ENCODE measurements at regions not wholly inside any gene's neighbourhood (a gene's known extent, or its start where the extent isn't known, plus 50 kb on each side); places are given as distances from the start of the nearest gene placed in this dataset.
"Not testable (repeated sequence)": the region's sequence is repeated elsewhere in the genome, so short reads cannot be mapped to it uniquely, and the experiment has no call there.

- DNase-seq (ENCODE audit: low read depth in 2 of 3, low spot score in 2 of 3): not testable (repeated sequence)
These were observed 118.7 kb downstream of the APIP start for GRCh38 chr11:34797497-34797896.

GRCh38 chr11:34795641-34796040 lies 120.5 kb downstream of the APIP start:
- no peak for DNase-seq (ENCODE audit: low read depth in 2 of 3, low spot score in 2 of 3)

GRCh38 chr11:34794696-34795095 lies 121.5 kb downstream of the APIP start:
- no peak for DNase-seq (ENCODE audit: low read depth in 2 of 3, low spot score in 2 of 3)

- DNase-seq (ENCODE audit: low read depth in 2 of 3, low spot score in 2 of 3): no peak
These were observed 122.5 kb downstream of the APIP start for GRCh38 chr11:34793666-34794065.

- no peak for DNase-seq (ENCODE audit: low read depth in 2 of 3, low spot score in 2 of 3)
These were observed 123.3 kb downstream of the APIP start for GRCh38 chr11:34792814-34793258.

- DNase-seq (ENCODE audit: low read depth in 2 of 3, low spot score in 2 of 3): peak in 2 of 3 donors; percentile 20 to 84
These were observed 124.2 kb downstream of the APIP start for GRCh38 chr11:34791780-34792542.

GRCh38 chr11:34790620-34791019 lies 125.6 kb downstream of the APIP start:
- DNase-seq (ENCODE audit: low read depth in 2 of 3, low spot score in 2 of 3): peak in 1 of 3 donors; percentile 14

GRCh38 chr11:34789196-34789834 lies 126.9 kb downstream of the APIP start:
- DNase-seq (ENCODE audit: low read depth in 2 of 3, low spot score in 2 of 3): no peak

- DNase-seq (ENCODE audit: low read depth in 2 of 3, low spot score in 2 of 3): no peak
These were observed 127.5 kb downstream of the APIP start for GRCh38 chr11:34788642-34789041.

- DNase-seq (ENCODE audit: low read depth in 2 of 3, low spot score in 2 of 3): no peak
These were observed 128.3 kb downstream of the APIP start for GRCh38 chr11:34787895-34788294.

GRCh38 chr11:34787348-34787747 lies 128.8 kb downstream of the APIP start:
- DNase-seq (ENCODE audit: low read depth in 2 of 3, low spot score in 2 of 3): no peak

GRCh38 chr11:34784318-34784841 lies 131.8 kb downstream of the APIP start:
- DNase-seq (ENCODE audit: low read depth in 2 of 3, low spot score in 2 of 3): no peak

GRCh38 chr11:34783816-34784317 lies 132.3 kb downstream of the APIP start:
- DNase-seq (ENCODE audit: low read depth in 2 of 3, low spot score in 2 of 3): no peak

GRCh38 chr11:34781826-34782225 lies 134.4 kb downstream of the APIP start:
- not testable (repeated sequence) for DNase-seq (ENCODE audit: low read depth in 2 of 3, low spot score in 2 of 3)

- DNase-seq (ENCODE audit: low read depth in 2 of 3, low spot score in 2 of 3): no peak
These were observed 140.7 kb downstream of the APIP start for GRCh38 chr11:34775417-34775888.

- no peak for DNase-seq (ENCODE audit: low read depth in 2 of 3, low spot score in 2 of 3)
These were observed 141.6 kb downstream of the APIP start for GRCh38 chr11:34774604-34775003.

GRCh38 chr11:34773826-34774225 lies 142.4 kb downstream of the APIP start:
- no peak for DNase-seq (ENCODE audit: low read depth in 2 of 3, low spot score in 2 of 3)

- no peak for DNase-seq (ENCODE audit: low read depth in 2 of 3, low spot score in 2 of 3)
These were observed 143.0 kb downstream of the APIP start for GRCh38 chr11:34773211-34773610.

- DNase-seq (ENCODE audit: low read depth in 2 of 3, low spot score in 2 of 3): no peak
These were observed 146.1 kb downstream of the APIP start for GRCh38 chr11:34770111-34770510.

- DNase-seq (ENCODE audit: low read depth in 2 of 3, low spot score in 2 of 3): no peak
These were observed 147.0 kb downstream of the APIP start for GRCh38 chr11:34769224-34769623.

- DNase-seq (ENCODE audit: low read depth in 2 of 3, low spot score in 2 of 3): not testable (repeated sequence)
These were observed 141.7 kb downstream of the EHF start for GRCh38 chr11:34762625-34763024.

- DNase-seq (ENCODE audit: low read depth in 2 of 3, low spot score in 2 of 3): no peak
These were observed 137.4 kb downstream of the EHF start for GRCh38 chr11:34758262-34758661.

Data from hematopoietic multipotent progenitor cell (in vitro differentiated cells).